ENCODE measurements at regions not wholly inside any gene's neighbourhood (a gene's known extent, or its start where the extent isn't known, plus 50 kb on each side); places are given as distances from the start of the nearest gene placed in this dataset.

DNA sequence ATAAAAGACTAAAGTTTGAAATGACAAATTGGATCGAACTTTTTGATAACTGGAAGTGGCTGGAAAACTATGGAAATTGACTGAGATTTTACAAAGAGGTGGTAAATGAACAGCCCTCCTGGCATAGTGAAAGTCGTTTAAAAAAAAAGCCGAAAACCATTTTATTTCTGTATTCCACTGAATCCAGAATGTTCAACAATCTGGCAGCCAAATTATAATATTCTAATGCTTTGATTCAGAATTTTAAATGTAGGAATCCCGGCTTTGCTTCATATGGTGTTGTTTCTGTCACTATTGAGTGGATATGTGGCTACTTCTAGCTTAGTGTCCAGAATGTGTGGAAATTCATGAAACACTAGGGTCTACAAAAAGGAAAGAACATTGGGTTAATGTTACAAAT lies 208.9 kb upstream of the DCBLD2 start:
- H3K79me2 ChIP-seq (replicated peaks; ENCODE audit: insufficient read depth, low read length), result no peaks in the 10 kb centered on the region
- no peaks in the 10 kb centered on the region for H3K9me2 ChIP-seq (ENCODE audit: insufficient read depth, low read length)
- H2AFZ ChIP-seq (ENCODE audit: low read depth, low read length), result no peak overlapping the region
- H3K27me3 ChIP-seq (ENCODE audit: insufficient read depth, low read depth, low read length), result no peaks in the 10 kb centered on the region
- H4K20me1 ChIP-seq (ENCODE audit: insufficient read depth), result no peaks in the 10 kb centered on the region
- no peak overlapping the region for H3K4me3 ChIP-seq (ENCODE audit: low read length)
- H3K9ac ChIP-seq (ENCODE audit: low read length), result no peak overlapping the region
- no peaks in the 10 kb centered on the region for H3K9me3 ChIP-seq (ENCODE audit: low read length)
- TF ChIP-seq SMC3 (conservative IDR thresholded peaks at IDR 0.05; ENCODE audit: poor library complexity) (no peak), MXI1 (conservative IDR thresholded peaks at IDR 0.05; ENCODE audit: poor library complexity, severe bottlenecking) (no peak), TAF1 (IDR thresholded peaks at IDR 0.05; ENCODE audit: low read depth) (no peak), EZH2 (IDR thresholded peaks at IDR 0.05; ENCODE audit: borderline replicate concordance, insufficient read depth, low read length, poor library complexity, severe bottlenecking) (no peak), RAD21 (conservative IDR thresholded peaks at IDR 0.05) (no peak), EP300 (conservative IDR thresholded peaks at IDR 0.05; ENCODE audit: poor library complexity, severe bottlenecking) (no peak)
- TF ChIP-seq, protein P1, sequence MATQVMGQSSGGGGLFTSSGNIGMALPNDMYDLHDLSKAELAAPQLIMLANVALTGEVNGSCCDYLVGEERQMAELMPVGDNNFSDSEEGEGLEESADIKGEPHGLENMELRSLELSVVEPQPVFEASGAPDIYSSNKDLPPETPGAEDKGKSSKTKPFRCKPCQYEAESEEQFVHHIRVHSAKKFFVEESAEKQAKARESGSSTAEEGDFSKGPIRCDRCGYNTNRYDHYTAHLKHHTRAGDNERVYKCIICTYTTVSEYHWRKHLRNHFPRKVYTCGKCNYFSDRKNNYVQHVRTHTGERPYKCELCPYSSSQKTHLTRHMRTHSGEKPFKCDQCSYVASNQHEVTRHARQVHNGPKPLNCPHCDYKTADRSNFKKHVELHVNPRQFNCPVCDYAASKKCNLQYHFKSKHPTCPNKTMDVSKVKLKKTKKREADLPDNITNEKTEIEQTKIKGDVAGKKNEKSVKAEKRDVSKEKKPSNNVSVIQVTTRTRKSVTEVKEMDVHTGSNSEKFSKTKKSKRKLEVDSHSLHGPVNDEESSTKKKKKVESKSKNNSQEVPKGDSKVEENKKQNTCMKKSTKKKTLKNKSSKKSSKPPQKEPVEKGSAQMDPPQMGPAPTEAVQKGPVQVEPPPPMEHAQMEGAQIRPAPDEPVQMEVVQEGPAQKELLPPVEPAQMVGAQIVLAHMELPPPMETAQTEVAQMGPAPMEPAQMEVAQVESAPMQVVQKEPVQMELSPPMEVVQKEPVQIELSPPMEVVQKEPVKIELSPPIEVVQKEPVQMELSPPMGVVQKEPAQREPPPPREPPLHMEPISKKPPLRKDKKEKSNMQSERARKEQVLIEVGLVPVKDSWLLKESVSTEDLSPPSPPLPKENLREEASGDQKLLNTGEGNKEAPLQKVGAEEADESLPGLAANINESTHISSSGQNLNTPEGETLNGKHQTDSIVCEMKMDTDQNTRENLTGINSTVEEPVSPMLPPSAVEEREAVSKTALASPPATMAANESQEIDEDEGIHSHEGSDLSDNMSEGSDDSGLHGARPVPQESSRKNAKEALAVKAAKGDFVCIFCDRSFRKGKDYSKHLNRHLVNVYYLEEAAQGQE (IDR thresholded peaks at IDR 0.05; ENCODE audit: borderline replicate concordance), result no peak
- TF ChIP-seq, protein P2, sequence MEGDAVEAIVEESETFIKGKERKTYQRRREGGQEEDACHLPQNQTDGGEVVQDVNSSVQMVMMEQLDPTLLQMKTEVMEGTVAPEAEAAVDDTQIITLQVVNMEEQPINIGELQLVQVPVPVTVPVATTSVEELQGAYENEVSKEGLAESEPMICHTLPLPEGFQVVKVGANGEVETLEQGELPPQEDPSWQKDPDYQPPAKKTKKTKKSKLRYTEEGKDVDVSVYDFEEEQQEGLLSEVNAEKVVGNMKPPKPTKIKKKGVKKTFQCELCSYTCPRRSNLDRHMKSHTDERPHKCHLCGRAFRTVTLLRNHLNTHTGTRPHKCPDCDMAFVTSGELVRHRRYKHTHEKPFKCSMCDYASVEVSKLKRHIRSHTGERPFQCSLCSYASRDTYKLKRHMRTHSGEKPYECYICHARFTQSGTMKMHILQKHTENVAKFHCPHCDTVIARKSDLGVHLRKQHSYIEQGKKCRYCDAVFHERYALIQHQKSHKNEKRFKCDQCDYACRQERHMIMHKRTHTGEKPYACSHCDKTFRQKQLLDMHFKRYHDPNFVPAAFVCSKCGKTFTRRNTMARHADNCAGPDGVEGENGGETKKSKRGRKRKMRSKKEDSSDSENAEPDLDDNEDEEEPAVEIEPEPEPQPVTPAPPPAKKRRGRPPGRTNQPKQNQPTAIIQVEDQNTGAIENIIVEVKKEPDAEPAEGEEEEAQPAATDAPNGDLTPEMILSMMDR (IDR thresholded peaks at IDR 0.05; ENCODE audit: poor library complexity, severe bottlenecking), result no peak
- H3F3A ChIP-seq (ENCODE audit: insufficient read depth, low read length, poor library complexity, severe bottlenecking), result no peaks in the 10 kb centered on the region
- H3K4me2 ChIP-seq (ENCODE audit: low read length), result no peak overlapping the region
- no peak overlapping the region for H3K27ac ChIP-seq (ENCODE audit: low read length)
- H3K36me3 ChIP-seq (ENCODE audit: insufficient read depth, low read length), result no peaks in the 10 kb centered on the region

DNA sequence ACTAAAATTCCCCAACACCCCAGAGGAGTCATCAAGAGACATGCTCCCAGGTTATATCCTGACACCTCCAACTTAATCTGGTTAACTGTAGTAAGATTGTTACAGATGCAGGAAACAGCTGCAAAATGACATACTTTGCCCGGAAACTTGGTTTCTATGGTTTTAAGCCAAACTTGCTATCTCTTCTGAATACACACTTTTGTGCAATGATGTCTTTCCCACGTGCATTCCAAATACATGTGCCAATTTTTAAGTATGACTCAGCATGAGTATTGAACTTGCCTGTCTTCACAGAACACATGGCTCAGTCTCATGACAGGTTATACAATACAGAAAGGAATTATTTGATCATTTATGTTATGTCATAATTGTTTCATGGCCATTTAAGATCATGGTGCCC lies 207.0 kb upstream of the DCBLD2 start:
- Histone ChIP-seq H3K79me2 (replicated peaks; ENCODE audit: insufficient read depth, low read length) (no peaks in the 10 kb centered on the region), H2AFZ (ENCODE audit: low read depth, low read length) (no peak overlapping the region), H3F3A (ENCODE audit: insufficient read depth, low read length, poor library complexity, severe bottlenecking) (no peaks in the 10 kb centered on the region), H3K36me3 (ENCODE audit: insufficient read depth, low read length) (no peaks in the 10 kb centered on the region), H3K27ac (ENCODE audit: low read length) (no peak overlapping the region), H3K9me2 (ENCODE audit: insufficient read depth, low read length) (no peaks in the 10 kb centered on the region), H3K27me3 (ENCODE audit: insufficient read depth, low read depth, low read length) (no peaks in the 10 kb centered on the region), H3K9ac (ENCODE audit: low read length) (no peak overlapping the region), H4K20me1 (ENCODE audit: insufficient read depth) (no peaks in the 10 kb centered on the region), H3K4me3 (ENCODE audit: low read length) (no peak overlapping the region), H3K4me2 (ENCODE audit: low read length) (no peak overlapping the region), H3K9me3 (ENCODE audit: low read length) (no peaks in the 10 kb centered on the region)
- no peak for TF ChIP-seq MXI1 (conservative IDR thresholded peaks at IDR 0.05; ENCODE audit: poor library complexity, severe bottlenecking)
- no peak for TF ChIP-seq RAD21 (conservative IDR thresholded peaks at IDR 0.05)
- no peak for TF ChIP-seq POLR2AphosphoS5 (IDR thresholded peaks at IDR 0.05)
- no peak for TF ChIP-seq EP300 (conservative IDR thresholded peaks at IDR 0.05; ENCODE audit: poor library complexity, severe bottlenecking)
- no peak for TF ChIP-seq TAF1 (IDR thresholded peaks at IDR 0.05; ENCODE audit: low read depth)
- TF ChIP-seq, protein P1 (IDR thresholded peaks at IDR 0.05; ENCODE audit: borderline replicate concordance), result no peak
- TF ChIP-seq EZH2 (IDR thresholded peaks at IDR 0.05; ENCODE audit: borderline replicate concordance, insufficient read depth, low read length, poor library complexity, severe bottlenecking), result no peak
- no peak for TF ChIP-seq SMC3 (conservative IDR thresholded peaks at IDR 0.05; ENCODE audit: poor library complexity)
- TF ChIP-seq, protein P2 (IDR thresholded peaks at IDR 0.05; ENCODE audit: poor library complexity, severe bottlenecking), result no peak

All from neural cell (in vitro differentiated cells).